ENCODE measurements at regions not wholly inside any gene's neighbourhood (a gene's known extent, or its start where the extent isn't known, plus 50 kb on each side); places are given as distances from the start of the nearest gene placed in this dataset.

GRCh38 chrX:1734806-1735205 is 119.9 kb downstream of the ASMT start:
- no peak overlapping the region for H3K4me3 ChIP-seq (replicated peaks; ENCODE audit: insufficient read depth, low read length)
- TF ChIP-seq GABPA (IDR thresholded peaks at IDR 0.05; ENCODE audit: low read depth) (no peak), CTCF (IDR thresholded peaks at IDR 0.05; ENCODE audit: insufficient read depth, low read length) (no peak), REST (IDR thresholded peaks at IDR 0.05; ENCODE audit: insufficient replicate concordance, low read depth) (no peak), SPI1 (IDR thresholded peaks at IDR 0.05; ENCODE audit: borderline replicate concordance, low read depth) (no peak), POLR2AphosphoS5 (IDR thresholded peaks at IDR 0.05; ENCODE audit: low read depth) (no peak)
- H3K27ac ChIP-seq (replicated peaks), result no peak overlapping the region
- no peak for DNase-seq (ENCODE audit: low read depth in 1 of 2, low spot score in 1 of 2)
- H3K27me3 ChIP-seq (ENCODE audit: insufficient read depth, poor library complexity, severe bottlenecking), result no peaks in the 10 kb centered on the region

- H3K27ac ChIP-seq (replicated peaks), result no peak overlapping the region
- no peaks in the 10 kb centered on the region for H3K27me3 ChIP-seq (ENCODE audit: insufficient read depth, poor library complexity, severe bottlenecking)
- no peak for DNase-seq (ENCODE audit: low read depth in 1 of 2, low spot score in 1 of 2)
- no peak overlapping the region for H3K4me3 ChIP-seq (replicated peaks; ENCODE audit: insufficient read depth, low read length)
- TF ChIP-seq SPI1 (IDR thresholded peaks at IDR 0.05; ENCODE audit: borderline replicate concordance, low read depth), result no peak
- no peak for TF ChIP-seq POLR2AphosphoS5 (IDR thresholded peaks at IDR 0.05; ENCODE audit: low read depth)
- TF ChIP-seq CTCF (IDR thresholded peaks at IDR 0.05; ENCODE audit: insufficient read depth, low read length), result no peak
- TF ChIP-seq GABPA (IDR thresholded peaks at IDR 0.05; ENCODE audit: low read depth), result no peak
- no peak for TF ChIP-seq REST (IDR thresholded peaks at IDR 0.05; ENCODE audit: insufficient replicate concordance, low read depth)
Measured at GRCh38 chrX:1741816-1742394, 127.0 kb downstream of the ASMT start.

GRCh38 chrX:1743105-1743504 is 128.2 kb downstream of the ASMT start:
- H3K27ac ChIP-seq (replicated peaks), result no peak overlapping the region
- no peak for TF ChIP-seq POLR2AphosphoS5 (IDR thresholded peaks at IDR 0.05; ENCODE audit: low read depth)
- TF ChIP-seq CTCF (IDR thresholded peaks at IDR 0.05; ENCODE audit: insufficient read depth, low read length), result no peak
- TF ChIP-seq GABPA (IDR thresholded peaks at IDR 0.05; ENCODE audit: low read depth), result no peak
- TF ChIP-seq REST (IDR thresholded peaks at IDR 0.05; ENCODE audit: insufficient replicate concordance, low read depth), result no peak
- TF ChIP-seq SPI1 (IDR thresholded peaks at IDR 0.05; ENCODE audit: borderline replicate concordance, low read depth), result no peak
- no peak for DNase-seq (ENCODE audit: low read depth in 1 of 2, low spot score in 1 of 2)
- H3K4me3 ChIP-seq (replicated peaks; ENCODE audit: insufficient read depth, low read length), result no peak overlapping the region
- H3K27me3 ChIP-seq (ENCODE audit: insufficient read depth, poor library complexity, severe bottlenecking), result no peaks in the 10 kb centered on the region
